ENCODE measurements at regions not wholly inside any gene's neighbourhood (a gene's known extent, or its start where the extent isn't known, plus 50 kb on each side); places are given as distances from the start of the nearest gene placed in this dataset.

- Mint-ChIP-seq H3K36me3 (ENCODE audit: low read depth) (no peaks in the 10 kb centered on the region), H3K4me3 (no peak overlapping the region), H3K4me1 (no peaks in the 10 kb centered on the region), H3K27me3 (peaks cover 11% of the 10 kb centered on the region), H3K9me3 (peaks cover 4% of the 10 kb centered on the region), H3K27ac (no peak overlapping the region)
- no peak for ATAC-seq (replicated peaks)
Measured at GRCh38 chr20:4095639-4096038, 53.0 kb upstream of the SMOX start.

GRCh38 chr20:4091490-4092479 is 56.8 kb upstream of the SMOX start:
- Mint-ChIP-seq H3K27me3 (peaks cover 11% of the 10 kb centered on the region), H3K27ac (no peak overlapping the region), H3K4me1 (no peaks in the 10 kb centered on the region), H3K36me3 (ENCODE audit: low read depth) (no peaks in the 10 kb centered on the region), H3K4me3 (no peak overlapping the region), H3K9me3 (peaks cover 4% of the 10 kb centered on the region)
- peak; percentile 54 for ATAC-seq (replicated peaks)

GRCh38 chr20:4090756-4091489 is 57.7 kb upstream of the SMOX start:
- Mint-ChIP-seq H3K4me3 (no peak overlapping the region), H3K36me3 (ENCODE audit: low read depth) (no peaks in the 10 kb centered on the region), H3K4me1 (no peaks in the 10 kb centered on the region), H3K27ac (no peak overlapping the region), H3K27me3 (peaks cover 11% of the 10 kb centered on the region), H3K9me3 (peaks cover 4% of the 10 kb centered on the region)
- ATAC-seq (replicated peaks), result peak; percentile 21

- H3K9me3 Mint-ChIP-seq, result no peaks in the 10 kb centered on the region
- H3K4me3 Mint-ChIP-seq, result no peak overlapping the region
- no peak for ATAC-seq (replicated peaks)
Measured at GRCh38 chr20:4089756-4090487, 58.7 kb upstream of the SMOX start.

GRCh38 chr20:4088766-4089165 is 59.9 kb upstream of the SMOX start:
- Mint-ChIP-seq H3K4me1 (peaks cover 13% of the 10 kb centered on the region), H3K9me3 (no peaks in the 10 kb centered on the region), H3K27ac (no peak overlapping the region), H3K36me3 (ENCODE audit: low read depth) (no peaks in the 10 kb centered on the region), H3K4me3 (no peak overlapping the region), H3K27me3 (peaks cover 2% of the 10 kb centered on the region)
- ATAC-seq (replicated peaks), result no peak

More at GRCh38 chr20:4089756-4090487, 58.7 kb upstream of the SMOX start:
- no peaks in the 10 kb centered on the region for H3K36me3 Mint-ChIP-seq (ENCODE audit: low read depth)
- H3K27me3 Mint-ChIP-seq, result peaks cover 6% of the 10 kb centered on the region
- H3K4me1 Mint-ChIP-seq, result peaks cover 2% of the 10 kb centered on the region
- no peak overlapping the region for H3K27ac Mint-ChIP-seq

DNA sequence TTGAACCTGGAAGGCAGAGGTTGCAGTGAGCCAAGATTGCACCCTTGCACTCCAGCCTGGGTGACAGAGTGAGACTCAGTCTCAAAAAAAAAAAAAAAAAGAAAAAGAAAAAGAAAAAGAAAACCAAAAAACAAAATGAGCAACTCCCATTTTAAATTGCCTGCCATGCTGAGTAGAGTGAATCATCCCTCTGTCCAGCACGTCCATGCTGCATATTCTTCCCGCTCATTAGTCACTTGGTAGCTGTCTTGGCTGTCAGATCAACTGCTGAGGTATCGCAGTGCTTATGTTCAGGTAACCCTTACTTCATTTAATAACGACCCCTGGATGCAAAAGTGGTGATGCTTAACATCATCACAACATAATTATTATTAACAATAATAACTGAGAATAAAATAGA is 60.7 kb upstream of the SMOX start:
- peaks cover 18% of the 10 kb centered on the region for H3K4me1 Mint-ChIP-seq
- H3K36me3 Mint-ChIP-seq (ENCODE audit: low read depth), result no peaks in the 10 kb centered on the region
- H3K9me3 Mint-ChIP-seq, result no peaks in the 10 kb centered on the region
- no peak for ATAC-seq (replicated peaks)
- no peaks in the 10 kb centered on the region for H3K27me3 Mint-ChIP-seq
- no peak overlapping the region for H3K27ac Mint-ChIP-seq
- H3K4me3 Mint-ChIP-seq, result no peak overlapping the region

- Mint-ChIP-seq H3K9me3 (no peaks in the 10 kb centered on the region), H3K36me3 (ENCODE audit: low read depth) (no peaks in the 10 kb centered on the region), H3K27me3 (no peaks in the 10 kb centered on the region), H3K27ac (no peak overlapping the region), H3K4me3 (no peak overlapping the region), H3K4me1 (peaks cover 24% of the 10 kb centered on the region)
- no peak for ATAC-seq (replicated peaks)
Measured at GRCh38 chr20:4086771-4087687, 61.6 kb upstream of the SMOX start.

DNA sequence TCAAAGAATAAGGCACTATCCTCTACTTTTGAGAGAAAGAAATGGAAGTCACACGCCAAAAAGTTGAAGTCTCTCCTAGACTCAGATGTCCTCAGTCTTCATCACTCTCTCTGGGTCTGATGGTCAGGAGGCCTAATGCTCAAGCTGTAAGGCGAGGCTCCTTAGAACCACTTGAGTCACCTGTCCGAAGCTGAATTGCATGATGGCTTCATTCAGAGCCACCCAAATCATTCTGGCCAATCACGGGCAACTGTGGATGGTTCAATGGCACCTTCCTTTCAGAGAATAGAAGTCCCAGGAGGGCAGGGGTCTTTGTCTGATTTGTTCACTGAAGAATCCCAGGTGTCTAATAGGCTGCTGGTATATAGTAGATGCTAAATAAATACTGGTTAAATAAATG is 63.9 kb upstream of the SMOX start:
- H3K27ac Mint-ChIP-seq, result no peak overlapping the region
- H3K36me3 Mint-ChIP-seq (ENCODE audit: low read depth), result no peaks in the 10 kb centered on the region
- ATAC-seq (replicated peaks), result no peak
- H3K4me1 Mint-ChIP-seq, result peaks cover 29% of the 10 kb centered on the region
- H3K9me3 Mint-ChIP-seq, result peaks cover 3% of the 10 kb centered on the region
- peak overlapping the region; percentile 59 for H3K4me3 Mint-ChIP-seq
- no peaks in the 10 kb centered on the region for H3K27me3 Mint-ChIP-seq

DNA sequence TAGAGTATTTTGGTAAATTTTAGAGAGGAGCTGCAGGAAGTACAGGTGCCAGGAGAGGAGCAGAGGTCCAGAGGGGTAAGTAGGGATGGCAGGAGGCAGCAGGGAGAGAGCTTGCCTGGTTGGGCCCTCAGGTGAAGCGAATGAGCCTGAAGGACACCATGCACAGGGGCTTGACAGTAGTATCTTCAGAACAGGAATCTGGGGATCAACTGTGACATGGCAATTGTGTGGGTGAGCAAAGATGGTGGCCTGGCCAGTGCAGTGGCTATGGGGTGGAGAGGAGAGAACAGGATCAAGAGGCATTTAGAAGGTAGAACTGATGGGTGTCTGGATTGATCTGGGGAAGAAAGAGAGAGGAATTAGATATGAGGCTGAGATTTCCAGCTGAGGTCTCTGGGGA is 64.5 kb upstream of the SMOX start:
- Mint-ChIP-seq H3K9me3 (peaks cover 3% of the 10 kb centered on the region), H3K4me1 (peaks cover 29% of the 10 kb centered on the region), H3K4me3 (peak overlapping the region; percentile 59), H3K27me3 (no peaks in the 10 kb centered on the region), H3K27ac (peak overlapping the region; percentile 77), H3K36me3 (ENCODE audit: low read depth) (no peaks in the 10 kb centered on the region)
- ATAC-seq (replicated peaks), result no peak

DNA sequence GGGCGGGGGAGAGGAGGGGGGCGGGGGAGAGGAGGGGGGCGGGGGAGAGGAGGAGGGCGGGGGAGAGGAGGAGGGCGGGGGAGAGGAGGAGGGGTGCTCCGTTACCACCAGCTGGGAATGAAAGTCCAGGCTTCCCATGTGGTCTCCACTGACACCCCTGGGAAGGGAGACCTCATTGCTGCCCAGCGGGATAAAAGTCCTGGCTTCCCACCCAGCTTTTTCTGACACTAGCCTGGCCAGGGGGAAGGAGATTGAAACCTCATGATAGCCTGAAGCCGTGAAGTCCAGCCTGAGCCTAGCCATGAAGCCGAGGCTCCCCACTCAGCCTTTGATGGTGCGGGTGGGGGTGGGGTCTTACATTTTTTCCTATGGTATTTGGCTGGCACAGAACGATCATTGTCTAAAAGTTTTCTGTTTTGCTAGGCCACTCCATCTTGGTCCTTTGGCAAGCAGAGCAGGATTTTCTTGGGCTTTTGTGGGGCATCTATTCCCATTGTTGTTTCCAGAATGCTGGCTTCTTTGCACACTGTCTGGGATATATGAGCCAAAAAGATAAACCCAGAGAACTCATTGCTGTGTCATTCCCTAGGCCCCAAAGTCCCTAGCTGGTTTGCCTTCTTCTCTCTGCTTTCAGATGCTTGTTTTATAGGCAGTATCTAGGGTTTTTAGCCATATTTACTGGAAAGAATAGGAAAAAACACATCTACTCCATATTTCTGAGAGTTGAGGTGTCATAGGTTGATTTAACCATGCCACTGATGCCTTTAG is 65.3 kb upstream of the SMOX start:
- Mint-ChIP-seq H3K27ac (peak overlapping the region; percentile 77), H3K4me1 (peaks cover 36% of the 10 kb centered on the region), H3K9me3 (peaks cover 3% of the 10 kb centered on the region), H3K4me3 (peak overlapping the region; percentile 59), H3K36me3 (ENCODE audit: low read depth) (no peaks in the 10 kb centered on the region), H3K27me3 (no peaks in the 10 kb centered on the region)
- ATAC-seq (replicated peaks), result no peak

DNA sequence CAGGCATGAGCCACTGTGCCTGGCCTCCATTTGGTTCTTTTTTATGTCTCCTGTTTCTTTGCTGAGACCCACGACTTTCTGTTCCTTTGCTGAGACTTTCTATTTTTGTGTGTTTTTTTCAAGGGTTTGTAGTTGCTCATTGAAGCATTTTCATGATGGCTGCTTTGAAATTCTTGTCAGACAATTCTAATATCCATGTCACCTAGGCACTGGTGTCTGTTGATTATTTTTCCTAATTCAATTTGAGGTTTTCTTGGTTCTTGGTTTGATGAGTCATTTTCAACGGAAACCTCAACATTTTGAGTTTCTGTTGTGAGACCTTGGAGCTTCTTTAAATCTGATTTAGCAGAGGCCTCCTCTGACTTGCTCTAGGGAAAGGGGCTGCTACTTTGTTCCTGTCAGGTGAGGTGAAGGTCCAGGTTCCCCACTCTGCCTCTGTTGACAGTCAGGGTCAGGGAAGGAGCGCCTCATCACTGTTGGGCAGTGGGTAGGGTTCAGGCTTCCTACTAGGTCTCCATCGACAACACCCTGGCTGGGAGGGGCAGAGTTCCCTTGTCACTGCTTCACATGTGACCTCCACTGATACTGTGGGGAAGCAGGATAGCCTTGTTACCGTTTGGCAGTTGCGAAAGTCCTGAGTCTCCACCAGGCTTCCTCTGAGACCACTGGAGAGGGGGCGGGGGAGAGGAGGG is 66.1 kb upstream of the SMOX start:
- H3K36me3 Mint-ChIP-seq (ENCODE audit: low read depth), result no peaks in the 10 kb centered on the region
- peaks cover 37% of the 10 kb centered on the region for H3K4me1 Mint-ChIP-seq
- H3K27me3 Mint-ChIP-seq, result no peaks in the 10 kb centered on the region
- H3K4me3 Mint-ChIP-seq, result peak overlapping the region; percentile 59
- H3K9me3 Mint-ChIP-seq, result peaks cover 3% of the 10 kb centered on the region
- H3K27ac Mint-ChIP-seq, result peak overlapping the region; percentile 77
- ATAC-seq (replicated peaks), result peak; percentile 80

DNA sequence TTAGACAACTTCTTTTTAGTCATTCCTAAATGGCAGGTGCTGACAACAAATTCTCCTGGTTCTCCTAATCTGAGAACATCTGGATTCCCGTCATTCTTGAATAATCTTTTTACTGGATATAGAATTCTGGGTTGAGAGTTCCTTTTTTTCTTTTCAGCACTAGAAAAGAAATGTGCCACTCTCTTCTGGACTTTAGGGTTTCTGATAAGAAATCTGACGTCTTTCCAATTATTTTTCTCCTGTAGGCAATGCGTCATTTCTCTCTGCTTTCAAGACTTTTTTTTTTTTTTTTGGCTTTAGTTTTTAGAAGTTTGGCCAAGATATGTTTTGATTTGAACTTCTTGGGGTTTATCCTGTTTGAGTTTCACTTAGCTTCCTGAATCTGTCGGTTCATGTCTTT is 66.1 kb upstream of the RNF24 start:
- H3K4me3 Mint-ChIP-seq, result peak overlapping the region; percentile 59
- H3K9me3 Mint-ChIP-seq, result peaks cover 3% of the 10 kb centered on the region
- peaks cover 37% of the 10 kb centered on the region for H3K4me1 Mint-ChIP-seq
- ATAC-seq (replicated peaks), result no peak
- H3K27me3 Mint-ChIP-seq, result no peaks in the 10 kb centered on the region
- peak overlapping the region; percentile 77 for H3K27ac Mint-ChIP-seq
- no peaks in the 10 kb centered on the region for H3K36me3 Mint-ChIP-seq (ENCODE audit: low read depth)

Data from activated T-helper 17 cell treated with anti-CD3 and anti-CD28 coated beads, Interleukin-2, amount 50 U/mL, for 72 hours (primary cell).